Pancreas (tissue), 10 donors: ENCODE measurements at regions not wholly inside any gene's neighbourhood (a gene's known extent, or its start where the extent isn't known, plus 50 kb on each side); places are given as distances from the start of the nearest gene placed in this dataset.

Experiments
- ATAC-seq, 4 donors: fragments of 200-7000 bp; cut with Tn5 transposase; one replicate each; pipeline versions ENCODE4 v1.8.0 to v1.9.1; 2020; ENCODE audit warnings: mild to moderate bottlenecking in 4 of 4, moderate library complexity in 4 of 4
- DNase-seq, 6 donors: peaks; one replicate each; pipeline ENCODE4 v3.0.0-alpha.2; 2020
- FAIRE-seq: peaks from 2 replicates; lab custom pipeline; 2012; peaks lifted over from hg19 to GRCh38; lab: Jason Lieb, UNC
- H3K27ac ChIP-seq, 4 donors: fragments of 200-600 bp; sonication (generic); 1 replicate in 3 of 4; 2 replicates in 1 of 4; pipeline versions ENCODE4 v1.5.0 to v1.8.0; 2020
- H3K27me3 ChIP-seq, 4 donors: fragments of 200-600 bp; one replicate each; pipeline ENCODE4 v1.8.0; 2021
- H3K36me3 ChIP-seq, 3 donors: fragments of 200-600 bp; sonication (generic) in 1 of 3; one replicate each; pipeline versions ENCODE4 v1.5.0 to v1.8.0; 2020 to 2021
- H3K4me1 ChIP-seq, 3 donors: fragments of 200-600 bp; one replicate each; pipeline ENCODE4 v1.8.0; 2021
- H3K4me3 ChIP-seq, 4 donors: fragments of 200-600 bp; sonication (generic) in 2 of 4; one replicate each; pipeline versions ENCODE4 v1.5.0 to v1.8.0; 2020 to 2021
- H3K9me3 ChIP-seq, 4 donors: fragments of 200-600 bp; one replicate each; pipeline ENCODE4 v1.8.0; 2021
- CTCF ChIP-seq, 4 donors: fragments of 200-600 bp; sonication (generic) in 3 of 4; IDR thresholded peaks; one replicate each; pipeline versions ENCODE4 v1.5.0 to v1.8.0; 2021; ENCODE audit warnings: antibody characterized with exemption in 4 of 4
- WGBS, 2 donors: extraction: QIAGEN DNeasy Blood & Tissue Kit; methylation state at CpG; one replicate each; pipeline ENCODE4 v1.1.7; 2013; 5-methylcytosine and 5-hydroxymethylcytosine counted together
- intact Hi-C, 3 donors: fragments of 100-400 bp; cut with DNase I; formaldehyde crosslinking; loops; one replicate each; pipeline versions ENCODE4 v1.11.1 to v1.14.2; 2022
- donor health status: healthy with polysubstance abuse.
- donor health status: DM: no; HTN: no; CAD: no; lungs with moderate emphysema.
- donor health status: DM: no; HTN: no; CAD: no.
- donor health status: control.
- donor health status: control.
- donor health status: Bipolar disorder and iron deficiency.
- donor health status: DM: yes; HTN: yes; CAD: no.
- donor health status: DM: no; HTN: no; CAD: no.
- donor health status: DM: no; HTN: no; CAD: no.
- donor health status: DM: yes; HTN: yes; CAD: no.

DNA sequence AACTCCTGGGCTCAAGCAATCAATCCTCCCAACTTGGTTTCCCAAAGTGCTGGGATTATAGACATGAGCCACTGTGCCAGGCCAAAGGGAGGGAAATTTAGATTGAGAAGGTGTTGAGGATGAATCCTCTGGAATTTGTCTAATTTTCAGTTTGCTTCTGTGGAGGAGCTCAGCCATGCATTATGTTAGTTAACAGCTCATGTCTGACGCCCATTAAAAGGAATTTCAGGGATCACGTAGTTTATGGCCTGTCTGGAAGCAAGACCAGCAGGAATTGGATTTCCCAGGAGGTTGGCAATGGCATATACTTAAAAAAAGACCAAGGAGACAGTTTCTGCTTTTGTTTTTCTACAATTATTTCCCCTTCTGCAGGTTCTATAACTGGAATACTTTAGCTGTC lies 165.7 kb downstream of the OTUD1 start:
- Histone ChIP-seq H3K4me1 (no peaks in the 10 kb centered on the region), H3K36me3 (no peaks in the 10 kb centered on the region), H3K27me3 (no peaks in the 10 kb centered on the region), H3K4me3 (no peak overlapping the region), H3K27ac (no peak overlapping the region), H3K9me3 (no peaks in the 10 kb centered on the region)
- 78 to 86% methylated on average over 2 of the region's 2 CpGs for WGBS, 2 donors
- no peak for TF ChIP-seq CTCF (IDR thresholded peaks at IDR 0.05)
- ATAC-seq (no peak), FAIRE-seq (no peak), DNase-seq (no peak)
- intact Hi-C loops, result no loop called here

- H3K4me1 ChIP-seq, result no peaks in the 10 kb centered on the region
- DNase-seq (no peak), ATAC-seq (no peak), FAIRE-seq (no peak)
- H3K4me3 ChIP-seq, result no peak overlapping the region
- no peak overlapping the region for H3K27ac ChIP-seq
- no peaks in the 10 kb centered on the region for H3K27me3 ChIP-seq
- no peak for TF ChIP-seq CTCF (IDR thresholded peaks at IDR 0.05)
- intact Hi-C loops, result no loop called here
- no peaks in the 10 kb centered on the region for H3K36me3 ChIP-seq
- 69 to 77% methylated on average over 7 of the region's 7 CpGs for WGBS, 2 donors
- no peaks in the 10 kb centered on the region for H3K9me3 ChIP-seq
Observed at GRCh38 chr10:23606456-23606855, 167.6 kb downstream of the OTUD1 start.

DNA sequence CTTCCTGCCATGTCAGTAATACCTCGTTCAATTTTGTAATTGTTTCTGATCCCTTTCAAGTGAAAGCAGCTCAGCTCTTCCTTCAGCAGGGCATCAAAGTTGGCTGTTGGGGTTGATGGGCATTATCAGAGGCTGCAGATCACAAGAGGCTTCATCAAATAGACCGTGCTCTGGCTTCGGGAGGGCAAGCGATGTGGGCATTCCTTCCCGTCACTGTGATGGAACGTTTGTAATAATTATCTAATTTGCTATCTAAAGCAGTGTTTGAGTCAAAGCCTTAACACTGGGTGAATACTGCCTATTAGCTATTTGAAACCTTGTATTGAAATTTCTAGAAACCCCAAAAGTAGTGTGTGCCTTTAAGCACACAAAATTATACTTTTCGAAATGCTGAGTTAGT lies 170.1 kb downstream of the OTUD1 start:
- ATAC-seq (no peak), DNase-seq (no peak), FAIRE-seq (no peak)
- H3K4me1 ChIP-seq, result no peaks in the 10 kb centered on the region
- intact Hi-C loops, result no loop called here
- 32 to 45% methylated on average over 7 of the region's 7 CpGs for WGBS, 2 donors
- no peak overlapping the region for H3K27ac ChIP-seq
- H3K27me3 ChIP-seq, result no peaks in the 10 kb centered on the region
- no peaks in the 10 kb centered on the region for H3K36me3 ChIP-seq
- TF ChIP-seq CTCF (IDR thresholded peaks at IDR 0.05), result no peak
- H3K4me3 ChIP-seq, result no peak overlapping the region
- H3K9me3 ChIP-seq, result no peaks in the 10 kb centered on the region

GRCh38 chr10:23610626-23611307 lies 171.9 kb downstream of the OTUD1 start:
- ATAC-seq, result peak in 1 of 4 donors; percentile 50
- intact Hi-C loops, result no loop called here
- 77 to 80% methylated on average over 4 of the region's 4 CpGs for WGBS, 2 donors
- H3K4me1 ChIP-seq, result no peaks in the 10 kb centered on the region
- H3K9me3 ChIP-seq, result no peaks in the 10 kb centered on the region
- no peak for DNase-seq
- no peak for FAIRE-seq
- H3K27ac ChIP-seq, result no peak overlapping the region
- H3K36me3 ChIP-seq, result no peaks in the 10 kb centered on the region
- no peaks in the 10 kb centered on the region for H3K27me3 ChIP-seq
- no peak overlapping the region for H3K4me3 ChIP-seq
- no peak for TF ChIP-seq CTCF (IDR thresholded peaks at IDR 0.05)

- Histone ChIP-seq H3K4me3 (no peak overlapping the region), H3K36me3 (no peaks in the 10 kb centered on the region), H3K27ac (no peak overlapping the region), H3K4me1 (no peaks in the 10 kb centered on the region), H3K27me3 (no peaks in the 10 kb centered on the region), H3K9me3 (no peaks in the 10 kb centered on the region)
- FAIRE-seq (no peak), ATAC-seq (no peak), DNase-seq (no peak)
- 58 to 71% methylated on average over 6 of the region's 6 CpGs for WGBS, 2 donors
- no peak for TF ChIP-seq CTCF (IDR thresholded peaks at IDR 0.05)
- intact Hi-C loops, result no loop called here
Observed at GRCh38 chr10:23611308-23612029, 172.6 kb downstream of the OTUD1 start.
